ENCODE measurements at regions not wholly inside any gene's neighbourhood (a gene's known extent, or its start where the extent isn't known, plus 50 kb on each side); places are given as distances from the start of the nearest gene placed in this dataset.
"Not testable (repeated sequence)": the region's sequence is repeated elsewhere in the genome, so short reads cannot be mapped to it uniquely, and the experiment has no call there.

GRCh38 chrX:42290608-42291007, 367.3 kb upstream of the CASK start:
- Mint-ChIP-seq H3K4me3 (no peak overlapping the region), H3K4me1 (peaks cover 4 to 7% (median 5%) of the 10 kb centered on the region in 3 donors), H3K27ac (no peak overlapping the region), H3K36me3 (peaks cover 1% of the 10 kb centered on the region), H3K9me3 (peaks cover 0 to 4% (median 0%) of the 10 kb centered on the region in 3 donors), H3K27me3 (no peaks in the 10 kb centered on the region)

- H3K4me1 Mint-ChIP-seq: peaks cover 4 to 7% (median 5%) of the 10 kb centered on the region in 3 donors
- no peak overlapping the region for H3K4me3 Mint-ChIP-seq
- no peak overlapping the region for H3K27ac Mint-ChIP-seq
- no peaks in the 10 kb centered on the region for H3K27me3 Mint-ChIP-seq
- peaks cover 1% of the 10 kb centered on the region for H3K36me3 Mint-ChIP-seq
- peaks cover 0 to 4% (median 0%) of the 10 kb centered on the region in 3 donors for H3K9me3 Mint-ChIP-seq
These were observed 366.4 kb upstream of the CASK start for GRCh38 chrX:42289492-42290385.

- H3K36me3 Mint-ChIP-seq, H3K9me3 Mint-ChIP-seq, H3K4me3 Mint-ChIP-seq, H3K4me1 Mint-ChIP-seq, H3K27me3 Mint-ChIP-seq, H3K27ac Mint-ChIP-seq: not testable (repeated sequence)
These were observed 362.3 kb upstream of the CASK start for GRCh38 chrX:42285681-42286080.

- Mint-ChIP-seq H3K27me3 (peaks cover 4% of the 10 kb centered on the region), H3K9me3 (peaks cover 0 to 2% (median 0%) of the 10 kb centered on the region in 3 donors), H3K4me3 (no peak overlapping the region), H3K27ac (no peak overlapping the region), H3K36me3 (no peaks in the 10 kb centered on the region), H3K4me1 (peaks cover 0 to 2% (median 0%) of the 10 kb centered on the region in 3 donors)
These were observed 353.8 kb upstream of the CASK start for GRCh38 chrX:42276982-42277690.

GRCh38 chrX:42274151-42274550, 350.8 kb upstream of the CASK start:
- no peak overlapping the region for H3K27ac Mint-ChIP-seq
- peaks cover 4% of the 10 kb centered on the region for H3K27me3 Mint-ChIP-seq
- peaks cover 0 to 2% (median 0%) of the 10 kb centered on the region in 3 donors for H3K4me1 Mint-ChIP-seq
- H3K36me3 Mint-ChIP-seq: no peaks in the 10 kb centered on the region
- peaks cover 0 to under 1% (median 0%) of the 10 kb centered on the region in 3 donors for H3K9me3 Mint-ChIP-seq
- no peak overlapping the region for H3K4me3 Mint-ChIP-seq

GRCh38 chrX:42273387-42273786, 350.0 kb upstream of the CASK start:
- Mint-ChIP-seq H3K27ac (no peak overlapping the region), H3K4me1 (peaks cover 0 to 2% (median 0%) of the 10 kb centered on the region in 3 donors), H3K27me3 (peaks cover 4% of the 10 kb centered on the region), H3K9me3 (no peaks in the 10 kb centered on the region), H3K36me3 (no peaks in the 10 kb centered on the region), H3K4me3 (no peak overlapping the region)

- H3K36me3 Mint-ChIP-seq: no peaks in the 10 kb centered on the region
- H3K4me3 Mint-ChIP-seq: no peak overlapping the region
- H3K4me1 Mint-ChIP-seq: no peaks in the 10 kb centered on the region
- H3K9me3 Mint-ChIP-seq: peaks cover 0 to 2% (median 0%) of the 10 kb centered on the region in 3 donors
- H3K27ac Mint-ChIP-seq: no peak overlapping the region
- H3K27me3 Mint-ChIP-seq: peaks cover 2% of the 10 kb centered on the region
These were observed 345.8 kb upstream of the CASK start for GRCh38 chrX:42269186-42269585.

GRCh38 chrX:42260854-42261253, 337.5 kb upstream of the CASK start:
- Mint-ChIP-seq H3K36me3 (no peaks in the 10 kb centered on the region), H3K27me3 (peaks cover 5% of the 10 kb centered on the region), H3K4me3 (no peak overlapping the region), H3K27ac (no peak overlapping the region), H3K4me1 (no peaks in the 10 kb centered on the region), H3K9me3 (peaks cover 2 to 13% (median 2%) of the 10 kb centered on the region in 3 donors)

GRCh38 chrX:42248226-42248625, 324.9 kb upstream of the CASK start:
- H3K4me1 Mint-ChIP-seq: peaks cover 0 to 6% (median 1%) of the 10 kb centered on the region in 3 donors
- H3K27ac Mint-ChIP-seq: peak overlapping the region in 1 of 3 donors; percentile 12
- peaks cover 4% of the 10 kb centered on the region for H3K36me3 Mint-ChIP-seq
- H3K27me3 Mint-ChIP-seq: peaks cover 13% of the 10 kb centered on the region
- H3K4me3 Mint-ChIP-seq: no peak overlapping the region
- H3K9me3 Mint-ChIP-seq: no peaks in the 10 kb centered on the region

- H3K27ac Mint-ChIP-seq: no peak overlapping the region
- peaks cover 4% of the 10 kb centered on the region for H3K36me3 Mint-ChIP-seq
- H3K4me3 Mint-ChIP-seq: peak overlapping the region in 1 of 4 donors; percentile 58
- peaks cover 0 to 6% (median 1%) of the 10 kb centered on the region in 3 donors for H3K4me1 Mint-ChIP-seq
- peaks cover 11% of the 10 kb centered on the region for H3K27me3 Mint-ChIP-seq
- H3K9me3 Mint-ChIP-seq: no peaks in the 10 kb centered on the region
These were observed 323.9 kb upstream of the CASK start for GRCh38 chrX:42247241-42247640.

- H3K27me3 Mint-ChIP-seq: peaks cover 11% of the 10 kb centered on the region
- H3K9me3 Mint-ChIP-seq: no peaks in the 10 kb centered on the region
- H3K4me1 Mint-ChIP-seq: peaks cover 0 to 6% (median 1%) of the 10 kb centered on the region in 3 donors
- peaks cover 4% of the 10 kb centered on the region for H3K36me3 Mint-ChIP-seq
- peak overlapping the region in 1 of 4 donors; percentile 58 for H3K4me3 Mint-ChIP-seq
- no peak overlapping the region for H3K27ac Mint-ChIP-seq
These were observed 323.5 kb upstream of the CASK start for GRCh38 chrX:42246814-42247213.

- H3K4me1 Mint-ChIP-seq: peaks cover 0 to under 1% (median 0%) of the 10 kb centered on the region in 3 donors
These were observed 318.6 kb upstream of the CASK start for GRCh38 chrX:42242004-42242403.

GRCh38 chrX:42241421-42241820, 318.1 kb upstream of the CASK start:
- Mint-ChIP-seq H3K9me3 (no peaks in the 10 kb centered on the region), H3K27me3 (peaks cover 3% of the 10 kb centered on the region), H3K4me3 (peak overlapping the region in 1 of 4 donors; percentile 9), H3K27ac (no peak overlapping the region), H3K36me3 (no peaks in the 10 kb centered on the region), H3K4me1 (no peaks in the 10 kb centered on the region)

More at GRCh38 chrX:42242004-42242403, 318.6 kb upstream of the CASK start:
- Mint-ChIP-seq H3K27me3 (peaks cover 3% of the 10 kb centered on the region), H3K36me3 (no peaks in the 10 kb centered on the region), H3K4me3 (no peak overlapping the region), H3K27ac (no peak overlapping the region), H3K9me3 (no peaks in the 10 kb centered on the region)

- no peak overlapping the region for H3K4me3 Mint-ChIP-seq
- H3K9me3 Mint-ChIP-seq: no peaks in the 10 kb centered on the region
- H3K27me3 Mint-ChIP-seq: no peaks in the 10 kb centered on the region
- H3K27ac Mint-ChIP-seq: no peak overlapping the region
- no peaks in the 10 kb centered on the region for H3K4me1 Mint-ChIP-seq
- no peaks in the 10 kb centered on the region for H3K36me3 Mint-ChIP-seq
These were observed 314.6 kb upstream of the CASK start for GRCh38 chrX:42237956-42238355.

GRCh38 chrX:42229533-42229932, 306.2 kb upstream of the CASK start:
- Mint-ChIP-seq H3K9me3 (peaks cover 3 to 11% (median 4%) of the 10 kb centered on the region in 3 donors), H3K4me3 (no peak overlapping the region), H3K4me1 (no peaks in the 10 kb centered on the region), H3K27ac (no peak overlapping the region), H3K27me3 (peaks cover 9% of the 10 kb centered on the region), H3K36me3 (peaks cover 4% of the 10 kb centered on the region)
